GM19324 (cell line): ENCODE measurements at regions not wholly inside any gene's neighbourhood (a gene's known extent, or its start where the extent isn't known, plus 50 kb on each side); places are given as distances from the start of the nearest gene placed in this dataset.
A peak's percentile ranks its signal among the peaks of the same experiment; 100 is the strongest.

Experiments
- ATAC-seq: cut with Tn5 transposase; IDR thresholded peaks from one replicate; pipeline ENCODE4 v1.9.1; 2021; ENCODE audit warnings: mild to moderate bottlenecking, moderate library complexity; ENCODE audit not compliant: unreplicated experiment, low FRiP score

GRCh38 chr12:14148489-14149270 is 167.3 kb upstream of the GRIN2B start:
- ATAC-seq, result no peak

GRCh38 chr12:14153803-14154202 is 172.4 kb upstream of the GRIN2B start:
- peak; percentile 32 for ATAC-seq

DNA sequence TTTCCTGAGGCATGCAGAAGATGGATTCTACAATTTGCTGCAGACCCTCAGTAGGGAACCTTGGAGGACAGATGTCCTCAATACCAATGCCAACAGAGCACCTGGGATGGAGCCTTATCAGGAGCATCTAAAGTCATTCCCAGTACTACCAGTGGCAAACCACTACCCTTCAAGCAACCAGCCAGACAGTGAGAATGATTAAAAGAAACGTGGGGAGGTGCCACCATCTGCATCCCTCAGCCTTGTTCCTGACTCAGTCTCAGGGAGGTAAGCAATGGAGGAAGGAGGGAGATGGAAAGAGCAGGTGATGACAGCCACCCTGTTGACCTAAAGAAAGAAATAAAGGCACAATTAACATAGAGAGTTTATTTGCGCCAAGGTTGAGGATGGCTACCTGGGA is 175.2 kb upstream of the GRIN2B start:
- peak; percentile 24 for ATAC-seq

DNA sequence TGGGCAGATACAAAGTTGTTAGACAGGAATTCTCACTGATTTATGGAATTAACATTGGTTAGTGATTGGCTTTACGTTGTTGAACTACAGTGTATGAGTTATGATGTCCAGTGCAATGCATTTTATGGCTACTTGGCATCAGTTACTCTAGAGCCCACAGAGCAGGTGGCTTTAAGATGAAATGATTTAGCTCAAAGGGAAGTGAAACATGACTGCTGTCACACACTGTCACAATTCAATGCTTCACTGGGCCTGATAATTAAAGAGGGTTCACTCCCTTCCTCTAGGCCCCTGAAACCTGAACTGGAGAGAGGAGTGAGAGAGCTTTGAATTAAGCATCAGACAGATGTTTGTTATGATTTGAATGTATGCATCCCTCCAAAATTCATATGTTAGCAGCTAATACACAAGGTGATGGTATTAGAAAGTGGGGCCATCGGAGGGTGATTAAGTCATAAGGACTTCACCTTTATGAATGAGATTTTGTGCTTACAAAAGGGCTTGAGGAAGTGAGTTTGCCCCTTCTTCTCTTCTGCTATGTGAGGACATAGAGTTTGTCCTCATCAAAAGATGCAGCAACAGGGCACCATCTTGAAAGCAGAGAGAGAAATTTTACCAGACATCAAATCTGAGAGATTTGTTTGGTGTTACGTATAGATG is 175.8 kb upstream of the GRIN2B start:
- peak; percentile 98 for ATAC-seq

DNA sequence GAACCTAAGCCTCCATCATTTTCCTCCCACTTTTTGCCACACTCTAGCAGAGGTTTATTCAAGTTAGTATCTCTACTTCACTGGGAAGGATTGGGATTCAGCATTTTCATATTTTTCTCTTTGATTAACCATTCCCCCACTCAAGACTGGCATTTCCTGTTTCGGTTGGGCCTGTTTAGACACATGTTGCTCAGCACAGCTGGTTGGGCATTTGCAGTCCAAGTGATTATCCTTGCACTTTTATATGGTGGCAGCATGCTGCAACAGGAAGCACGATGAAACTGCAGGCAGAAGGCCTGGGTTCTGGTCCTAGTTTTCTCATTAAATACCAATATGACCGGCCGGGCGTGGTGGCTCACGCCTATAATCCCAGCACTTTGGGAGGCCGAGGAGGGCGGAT is 182.9 kb upstream of the GRIN2B start:
- ATAC-seq, result no peak

- no peak for ATAC-seq
Observed at GRCh38 chr12:14167005-14167628, 185.7 kb upstream of the GRIN2B start.

DNA sequence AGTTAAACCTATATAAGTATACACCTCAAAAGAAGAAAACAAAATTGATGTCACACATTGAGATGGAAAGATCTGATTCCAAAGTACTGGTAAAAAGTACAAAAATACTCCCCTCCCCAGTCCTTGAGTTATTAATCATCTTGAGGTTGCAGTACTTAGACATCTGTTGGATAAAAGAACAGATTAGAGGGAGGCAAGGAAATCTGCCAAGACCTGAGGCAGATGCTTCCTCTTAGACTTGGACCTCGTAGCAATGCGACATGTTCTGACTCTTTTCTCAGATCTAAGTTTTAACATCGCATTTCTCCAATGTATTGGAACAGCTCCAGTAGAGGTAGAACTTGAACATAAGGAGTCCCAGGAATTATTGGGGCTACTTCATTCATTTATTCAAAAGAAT is 187.9 kb upstream of the GRIN2B start:
- ATAC-seq, result no peak

DNA sequence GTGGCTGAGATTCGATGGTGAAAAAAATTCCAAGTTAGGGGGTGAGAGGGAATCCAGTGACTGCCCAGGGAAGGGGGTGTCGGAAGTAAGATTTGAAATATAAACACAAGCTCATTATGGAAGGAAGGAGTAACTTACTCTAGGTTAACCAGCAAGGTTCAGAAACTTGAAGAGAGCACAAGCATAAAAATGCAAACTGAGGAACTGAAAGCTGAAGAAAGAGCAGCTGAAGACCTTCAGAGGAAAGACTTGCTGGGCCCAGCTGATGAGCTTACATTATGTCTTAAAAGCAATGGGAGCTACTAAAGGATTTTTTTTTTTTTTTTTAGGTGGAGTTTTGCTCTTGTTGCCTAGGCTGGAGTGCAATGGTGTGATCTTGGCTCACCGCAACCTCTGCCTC is 189.7 kb upstream of the GRIN2B start:
- ATAC-seq, result peak; percentile 70

- no peak for ATAC-seq
Observed at GRCh38 chr12:14175206-14175605, 190.3 kb upstream of the ATF7IP start.

DNA sequence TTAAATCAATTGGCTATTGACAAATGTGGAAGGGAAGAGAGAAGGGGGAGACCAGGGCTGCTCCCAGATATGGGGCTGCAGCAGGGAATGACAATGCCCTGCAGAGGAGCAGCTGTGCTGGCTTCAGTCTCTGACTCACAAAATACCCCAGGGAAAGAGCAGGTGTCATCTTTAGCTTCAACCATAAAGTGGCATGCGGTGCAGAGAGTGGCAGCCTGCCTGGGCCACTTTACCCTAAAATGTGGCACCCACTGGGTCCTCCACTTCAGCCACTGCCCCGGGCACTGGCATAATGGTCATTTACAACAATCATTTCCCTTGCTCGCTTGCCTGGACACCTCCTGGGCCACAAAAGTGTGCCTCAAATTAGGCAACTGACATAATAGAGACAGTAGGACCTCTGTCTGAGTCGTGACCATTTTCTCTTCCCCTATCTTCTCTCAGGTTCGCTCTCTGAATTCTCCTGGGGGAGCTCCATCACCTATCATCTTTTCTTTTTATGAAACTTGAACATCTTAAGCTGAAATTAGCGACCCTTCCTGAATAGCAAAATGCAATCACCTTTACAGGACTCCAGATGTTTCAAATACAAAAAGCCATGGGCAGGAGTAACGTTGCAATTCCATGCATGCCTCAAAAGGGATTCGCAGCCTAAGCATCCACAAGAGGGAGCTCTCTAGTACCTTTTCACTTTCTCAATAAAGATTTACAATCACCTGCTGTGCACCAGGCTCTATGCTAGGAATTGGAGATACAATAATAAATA is 179.9 kb upstream of the ATF7IP start:
- ATAC-seq, result peak; percentile 66

DNA sequence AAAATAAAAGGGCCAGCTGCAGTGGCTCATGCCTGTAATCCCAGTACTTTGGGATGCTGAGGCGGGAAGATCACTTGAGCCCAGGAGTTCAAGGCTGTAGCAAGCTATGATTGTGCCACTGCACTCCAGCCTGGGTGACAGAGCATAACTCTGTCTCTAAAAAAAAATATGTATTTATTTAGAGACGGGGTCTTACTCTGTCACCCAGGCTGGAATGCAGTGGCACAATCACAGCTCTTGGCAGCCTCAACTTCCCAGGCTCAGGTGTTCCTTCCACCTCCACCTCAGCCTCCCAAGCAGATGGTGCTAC is 179.3 kb upstream of the ATF7IP start:
- no peak for ATAC-seq

- no peak for ATAC-seq
Observed at GRCh38 chr12:14187002-14187401, 178.5 kb upstream of the ATF7IP start.

DNA sequence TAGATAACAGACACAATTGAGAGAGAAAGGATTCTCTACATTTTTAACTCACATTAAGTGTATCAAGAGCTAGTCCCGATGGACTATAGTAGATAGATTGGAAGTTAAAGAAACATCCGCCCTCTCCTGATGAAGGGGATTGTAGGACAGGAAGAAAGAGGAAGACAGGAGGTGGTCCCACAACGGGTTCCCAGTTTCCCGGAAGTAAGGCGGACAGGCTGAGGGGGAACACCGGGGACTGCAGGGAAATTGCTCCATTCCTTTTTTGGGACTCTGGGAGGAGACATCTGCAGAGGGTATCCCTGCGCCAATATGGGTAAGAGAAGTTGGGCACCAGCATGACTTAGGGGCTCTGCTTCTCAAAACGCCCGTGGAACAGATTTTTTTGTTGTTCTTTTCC is 177.5 kb upstream of the ATF7IP start:
- ATAC-seq, result no peak

GRCh38 chr12:14188744-14189143 is 176.7 kb upstream of the ATF7IP start:
- no peak for ATAC-seq

GRCh38 chr12:14190694-14191093 is 174.8 kb upstream of the ATF7IP start:
- no peak for ATAC-seq

DNA sequence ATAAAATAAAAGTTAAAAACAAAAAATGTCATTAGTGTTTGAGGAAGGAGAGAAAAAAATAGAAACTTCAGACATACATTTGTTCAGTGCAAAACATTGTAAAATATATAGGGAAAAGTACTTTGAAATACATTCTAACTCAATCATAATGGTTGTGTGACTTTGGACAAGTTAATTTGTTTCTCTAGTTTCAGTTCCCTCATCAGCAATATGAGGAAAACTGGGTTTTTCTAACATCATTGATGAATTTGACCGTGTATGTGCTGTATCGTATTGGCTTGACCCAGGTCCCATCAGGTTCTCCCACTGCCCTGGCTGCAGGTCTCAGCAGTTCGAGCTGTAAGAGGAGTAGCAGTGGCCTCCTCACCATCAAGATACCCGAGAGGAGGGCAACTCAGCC is 173.9 kb upstream of the ATF7IP start:
- ATAC-seq, result no peak

GRCh38 chr12:14193639-14194038 is 171.8 kb upstream of the ATF7IP start:
- no peak for ATAC-seq

- ATAC-seq, result no peak
Observed at GRCh38 chr12:14194572-14194971, 170.9 kb upstream of the ATF7IP start.

DNA sequence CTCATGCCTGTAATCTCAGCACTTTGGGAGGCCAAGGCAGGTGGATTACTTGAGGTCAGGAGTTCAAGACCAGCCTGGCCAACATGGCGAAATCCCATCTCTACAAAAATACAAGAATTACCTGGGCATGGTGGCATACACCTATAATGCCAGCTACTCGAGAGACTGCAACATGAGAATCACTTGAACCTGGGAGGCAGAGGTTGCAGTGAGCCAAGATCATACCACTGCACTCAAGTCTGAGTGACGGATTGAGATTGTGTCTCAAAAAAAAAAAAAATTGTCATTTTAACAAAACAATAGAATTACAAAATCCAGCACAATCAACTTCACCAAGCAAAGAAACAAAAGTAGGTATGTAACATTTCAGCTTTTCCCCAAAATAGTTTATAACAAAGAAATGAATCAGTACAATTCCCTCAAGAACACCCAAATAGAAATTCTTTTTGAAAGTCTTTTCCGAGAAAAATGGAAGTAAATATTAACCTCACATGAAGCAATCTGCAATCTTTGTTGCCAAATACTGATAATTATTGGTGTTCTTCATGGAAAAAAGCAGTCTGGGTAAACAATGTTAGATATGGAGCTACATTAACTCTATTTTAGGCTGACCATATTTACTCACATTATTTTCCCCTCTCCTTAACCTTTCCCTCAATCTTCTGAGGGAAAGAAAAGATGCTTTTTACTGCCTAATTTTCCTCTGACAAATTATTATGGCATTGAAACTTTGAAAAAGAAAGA is 165.9 kb upstream of the ATF7IP start:
- no peak for ATAC-seq

GRCh38 chr12:14200598-14200997 is 164.9 kb upstream of the ATF7IP start:
- no peak for ATAC-seq

GRCh38 chr12:14201291-14201690 is 164.2 kb upstream of the ATF7IP start:
- no peak for ATAC-seq
